ENCODE measurements at regions not wholly inside any gene's neighbourhood (a gene's known extent, or its start where the extent isn't known, plus 50 kb on each side); places are given as distances from the start of the nearest gene placed in this dataset.

GRCh38 chr2:215691346-215691745 lies 255.5 kb upstream of the FN1 start:
- H3K27ac ChIP-seq (ENCODE audit: low read length): no peak overlapping the region

DNA sequence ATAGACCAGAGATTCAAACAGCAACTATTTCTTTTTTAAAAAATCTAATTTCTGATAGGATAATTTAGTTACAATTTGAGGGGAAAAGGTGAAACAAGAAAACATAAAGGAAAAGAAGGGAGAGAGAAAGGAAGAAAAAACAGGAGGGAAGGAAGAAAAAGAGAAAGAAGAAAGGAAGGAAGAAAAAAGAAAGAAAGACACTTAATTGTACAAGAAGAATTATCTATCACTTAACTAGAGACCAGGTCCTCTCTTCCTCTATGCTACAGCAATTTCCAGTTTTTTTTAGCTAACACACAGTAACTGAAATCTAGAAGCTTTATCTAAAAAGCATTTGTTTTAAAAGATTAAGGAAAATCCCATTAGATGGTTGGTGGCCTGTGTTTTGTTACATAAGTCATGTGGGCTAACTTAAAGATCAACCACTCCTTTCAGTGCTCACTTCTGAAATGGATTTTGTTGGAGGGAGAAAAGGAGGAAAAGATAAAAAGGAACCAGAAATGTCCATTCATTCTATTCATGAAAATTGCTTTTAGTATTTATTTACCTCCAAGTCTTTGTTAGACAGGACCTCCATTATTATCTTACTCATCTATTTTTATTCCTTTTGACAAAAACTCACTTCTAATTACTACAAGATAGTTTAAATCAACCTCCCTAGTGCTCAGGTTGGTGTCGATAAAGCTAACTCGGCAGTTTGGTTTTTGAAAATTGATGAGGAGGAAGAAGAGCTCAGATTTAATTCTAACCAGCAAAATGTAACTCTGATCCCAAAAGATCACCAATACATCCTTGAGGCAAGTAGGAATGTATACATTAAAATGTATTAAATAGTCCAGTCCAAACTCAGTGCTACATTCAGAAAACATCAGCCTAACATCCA lies 251.5 kb upstream of the FN1 start:
- H3K27ac ChIP-seq (ENCODE audit: low read length): no peak overlapping the region
- H2AFZ ChIP-seq (ENCODE audit: low read depth, low read length): no peak overlapping the region
- H3K4me3 ChIP-seq (ENCODE audit: low read length): no peak overlapping the region
- TF ChIP-seq RAD21 (conservative IDR thresholded peaks at IDR 0.05) (no peak), POLR2AphosphoS5 (IDR thresholded peaks at IDR 0.05) (no peak), SMC3 (conservative IDR thresholded peaks at IDR 0.05; ENCODE audit: poor library complexity) (no peak), MXI1 (conservative IDR thresholded peaks at IDR 0.05; ENCODE audit: poor library complexity, severe bottlenecking) (no peak), CTCF (IDR thresholded peaks at IDR 0.05; ENCODE audit: poor library complexity, severe bottlenecking) (no peak), EZH2 (IDR thresholded peaks at IDR 0.05; ENCODE audit: borderline replicate concordance, insufficient read depth, low read length, poor library complexity, severe bottlenecking) (no peak)
- TF ChIP-seq, protein P1, sequence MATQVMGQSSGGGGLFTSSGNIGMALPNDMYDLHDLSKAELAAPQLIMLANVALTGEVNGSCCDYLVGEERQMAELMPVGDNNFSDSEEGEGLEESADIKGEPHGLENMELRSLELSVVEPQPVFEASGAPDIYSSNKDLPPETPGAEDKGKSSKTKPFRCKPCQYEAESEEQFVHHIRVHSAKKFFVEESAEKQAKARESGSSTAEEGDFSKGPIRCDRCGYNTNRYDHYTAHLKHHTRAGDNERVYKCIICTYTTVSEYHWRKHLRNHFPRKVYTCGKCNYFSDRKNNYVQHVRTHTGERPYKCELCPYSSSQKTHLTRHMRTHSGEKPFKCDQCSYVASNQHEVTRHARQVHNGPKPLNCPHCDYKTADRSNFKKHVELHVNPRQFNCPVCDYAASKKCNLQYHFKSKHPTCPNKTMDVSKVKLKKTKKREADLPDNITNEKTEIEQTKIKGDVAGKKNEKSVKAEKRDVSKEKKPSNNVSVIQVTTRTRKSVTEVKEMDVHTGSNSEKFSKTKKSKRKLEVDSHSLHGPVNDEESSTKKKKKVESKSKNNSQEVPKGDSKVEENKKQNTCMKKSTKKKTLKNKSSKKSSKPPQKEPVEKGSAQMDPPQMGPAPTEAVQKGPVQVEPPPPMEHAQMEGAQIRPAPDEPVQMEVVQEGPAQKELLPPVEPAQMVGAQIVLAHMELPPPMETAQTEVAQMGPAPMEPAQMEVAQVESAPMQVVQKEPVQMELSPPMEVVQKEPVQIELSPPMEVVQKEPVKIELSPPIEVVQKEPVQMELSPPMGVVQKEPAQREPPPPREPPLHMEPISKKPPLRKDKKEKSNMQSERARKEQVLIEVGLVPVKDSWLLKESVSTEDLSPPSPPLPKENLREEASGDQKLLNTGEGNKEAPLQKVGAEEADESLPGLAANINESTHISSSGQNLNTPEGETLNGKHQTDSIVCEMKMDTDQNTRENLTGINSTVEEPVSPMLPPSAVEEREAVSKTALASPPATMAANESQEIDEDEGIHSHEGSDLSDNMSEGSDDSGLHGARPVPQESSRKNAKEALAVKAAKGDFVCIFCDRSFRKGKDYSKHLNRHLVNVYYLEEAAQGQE (IDR thresholded peaks at IDR 0.05; ENCODE audit: borderline replicate concordance): no peak

More at GRCh38 chr2:215691346-215691745, 255.5 kb upstream of the FN1 start:
- H2AFZ ChIP-seq (ENCODE audit: low read depth, low read length): no peak overlapping the region
- H3K4me2 ChIP-seq (ENCODE audit: low read length): no peak overlapping the region
- no peaks in the 10 kb centered on the region for H3K36me3 ChIP-seq (ENCODE audit: insufficient read depth, low read length)
- no peaks in the 10 kb centered on the region for H3F3A ChIP-seq (ENCODE audit: insufficient read depth, low read length, poor library complexity, severe bottlenecking)
- H4K20me1 ChIP-seq (ENCODE audit: insufficient read depth): no peaks in the 10 kb centered on the region
- no peak overlapping the region for H3K9ac ChIP-seq (ENCODE audit: low read length)
- H3K79me2 ChIP-seq (replicated peaks; ENCODE audit: insufficient read depth, low read length): no peaks in the 10 kb centered on the region
- TF ChIP-seq RAD21 (conservative IDR thresholded peaks at IDR 0.05) (no peak), MXI1 (conservative IDR thresholded peaks at IDR 0.05; ENCODE audit: poor library complexity, severe bottlenecking) (no peak), SMC3 (conservative IDR thresholded peaks at IDR 0.05; ENCODE audit: poor library complexity) (no peak), CTCF (IDR thresholded peaks at IDR 0.05; ENCODE audit: poor library complexity, severe bottlenecking) (no peak), EP300 (conservative IDR thresholded peaks at IDR 0.05; ENCODE audit: poor library complexity, severe bottlenecking) (no peak), TAF1 (IDR thresholded peaks at IDR 0.05; ENCODE audit: low read depth) (no peak), POLR2AphosphoS5 (IDR thresholded peaks at IDR 0.05) (no peak), EZH2 (IDR thresholded peaks at IDR 0.05; ENCODE audit: borderline replicate concordance, insufficient read depth, low read length, poor library complexity, severe bottlenecking) (no peak)
- TF ChIP-seq, protein P1 (IDR thresholded peaks at IDR 0.05; ENCODE audit: borderline replicate concordance): no peak
- H3K9me3 ChIP-seq (ENCODE audit: low read length): no peaks in the 10 kb centered on the region
- no peak overlapping the region for H3K4me3 ChIP-seq (ENCODE audit: low read length)
- H3K9me2 ChIP-seq (ENCODE audit: insufficient read depth, low read length): no peaks in the 10 kb centered on the region
- no peaks in the 10 kb centered on the region for H3K27me3 ChIP-seq (ENCODE audit: insufficient read depth, low read depth, low read length)

More for the DNA sequence above, 251.5 kb upstream of the FN1 start:
- Histone ChIP-seq H3K9me2 (ENCODE audit: insufficient read depth, low read length) (no peaks in the 10 kb centered on the region), H3K36me3 (ENCODE audit: insufficient read depth, low read length) (no peaks in the 10 kb centered on the region), H3K9me3 (ENCODE audit: low read length) (no peaks in the 10 kb centered on the region), H3K79me2 (replicated peaks; ENCODE audit: insufficient read depth, low read length) (no peaks in the 10 kb centered on the region), H3F3A (ENCODE audit: insufficient read depth, low read length, poor library complexity, severe bottlenecking) (no peaks in the 10 kb centered on the region), H3K27me3 (ENCODE audit: insufficient read depth, low read depth, low read length) (no peaks in the 10 kb centered on the region), H3K4me2 (ENCODE audit: low read length) (no peak overlapping the region), H4K20me1 (ENCODE audit: insufficient read depth) (no peaks in the 10 kb centered on the region), H3K9ac (ENCODE audit: low read length) (no peak overlapping the region)

Data from neural cell (in vitro differentiated cells).